ENCODE measurements at regions not wholly inside any gene's neighbourhood (a gene's known extent, or its start where the extent isn't known, plus 50 kb on each side); places are given as distances from the start of the nearest gene placed in this dataset.
"Not testable (repeated sequence)": the region's sequence is repeated elsewhere in the genome, so short reads cannot be mapped to it uniquely, and the experiment has no call there.

- DNase-seq (ENCODE audit: extremely low read depth in 1 of 2, low read depth in 1 of 2), result no peak
These were observed 88.5 kb upstream of the SH3BP4 start for GRCh38 chr2:234863043-234863934.

DNA sequence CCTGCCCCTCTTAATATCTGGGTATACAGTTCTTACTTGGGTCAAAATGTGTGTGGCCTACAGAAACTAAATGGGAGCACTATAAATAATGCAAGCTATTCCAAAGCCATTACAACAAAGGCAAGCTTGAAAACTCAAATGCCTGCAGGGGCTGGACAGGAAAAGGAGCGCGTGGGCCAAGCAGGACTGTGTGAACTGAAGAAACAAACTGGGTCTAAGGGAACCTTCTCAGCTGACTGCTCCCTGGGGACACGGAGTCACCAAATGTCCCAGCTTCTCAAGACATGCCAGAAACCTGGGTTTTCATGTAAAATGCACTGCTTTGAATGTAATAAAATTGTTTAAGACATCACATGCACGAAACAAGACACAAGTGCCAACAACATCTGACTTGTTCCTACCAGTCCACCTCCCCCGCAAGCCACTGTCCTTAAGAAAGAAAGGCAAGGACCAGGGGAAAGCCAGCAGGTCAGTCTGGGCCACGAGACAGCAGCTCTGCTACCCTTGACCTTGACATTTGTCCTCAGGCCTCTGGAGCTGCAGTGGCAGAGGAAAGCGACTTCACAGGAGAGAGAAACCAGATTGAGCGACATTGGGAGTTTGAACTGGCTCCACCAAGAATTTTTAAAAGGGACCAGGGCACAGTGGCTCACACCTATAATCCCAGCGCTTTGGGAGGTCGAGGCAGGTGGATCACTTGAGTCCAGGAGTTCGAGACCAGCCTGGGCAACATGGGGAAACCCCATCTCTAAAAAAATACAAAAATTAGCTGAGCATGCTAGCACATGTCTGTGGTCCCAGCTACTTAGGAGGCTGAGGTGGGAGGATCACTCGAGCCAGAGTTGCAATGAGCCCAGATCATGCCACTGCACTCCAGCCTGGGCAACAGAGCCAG is 89.7 kb upstream of the SH3BP4 start:
- no peak for DNase-seq (ENCODE audit: extremely low read depth in 1 of 2, low read depth in 1 of 2)

DNA sequence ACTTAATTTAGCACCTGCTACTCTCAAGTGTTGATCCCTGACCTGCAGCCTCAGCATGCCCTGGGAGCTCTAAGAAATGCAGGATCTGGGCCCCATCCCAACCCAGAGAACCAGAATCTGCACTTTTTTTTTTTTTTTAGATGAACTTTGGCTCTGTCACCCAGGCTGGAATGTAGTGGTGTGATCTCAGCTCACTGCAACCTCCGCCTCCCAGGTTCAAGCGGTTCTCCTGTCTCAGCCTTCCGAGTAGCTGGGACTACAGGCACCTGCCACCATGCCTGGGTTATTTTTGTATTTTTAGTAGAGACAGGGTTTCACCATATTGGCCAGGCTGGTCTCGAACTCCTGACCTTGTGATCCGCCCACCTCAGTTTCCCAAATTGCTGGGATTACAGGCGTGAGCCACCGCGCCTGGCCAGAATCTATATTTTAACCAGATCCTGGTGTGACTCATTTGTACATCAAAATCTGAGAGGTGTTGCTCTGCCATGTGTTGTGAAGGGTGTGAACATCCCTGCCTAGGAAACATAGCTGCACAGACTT is 92.4 kb upstream of the SH3BP4 start:
- not testable (repeated sequence) for DNase-seq (ENCODE audit: extremely low read depth in 1 of 2, low read depth in 1 of 2)

- no peak for DNase-seq (ENCODE audit: extremely low read depth in 1 of 2, low read depth in 1 of 2)
These were observed 93.0 kb upstream of the SH3BP4 start for GRCh38 chr2:234858790-234859329.

GRCh38 chr2:234858145-234858544 is 93.7 kb upstream of the SH3BP4 start:
- DNase-seq (ENCODE audit: extremely low read depth in 1 of 2, low read depth in 1 of 2), result no peak

DNA sequence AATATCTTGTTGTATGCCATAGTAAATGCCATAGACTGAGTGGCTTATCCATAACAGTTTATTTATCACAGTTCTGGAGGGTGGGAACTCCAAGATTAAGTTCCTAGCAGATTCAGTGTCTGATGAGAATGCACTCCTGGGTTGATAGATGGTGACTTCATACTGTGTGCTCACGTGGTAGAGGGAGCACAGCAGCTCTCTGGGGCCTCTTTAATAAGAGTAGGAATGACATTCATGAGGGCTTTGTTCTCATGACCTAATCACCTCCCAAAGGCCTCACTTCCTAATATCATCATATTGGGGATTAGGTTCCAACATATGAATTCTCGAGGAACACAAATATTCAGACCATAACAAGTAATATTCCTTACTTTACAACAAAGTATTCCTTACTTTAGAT is 98.1 kb upstream of the SH3BP4 start:
- no peak for DNase-seq (ENCODE audit: extremely low read depth in 1 of 2, low read depth in 1 of 2)

DNA sequence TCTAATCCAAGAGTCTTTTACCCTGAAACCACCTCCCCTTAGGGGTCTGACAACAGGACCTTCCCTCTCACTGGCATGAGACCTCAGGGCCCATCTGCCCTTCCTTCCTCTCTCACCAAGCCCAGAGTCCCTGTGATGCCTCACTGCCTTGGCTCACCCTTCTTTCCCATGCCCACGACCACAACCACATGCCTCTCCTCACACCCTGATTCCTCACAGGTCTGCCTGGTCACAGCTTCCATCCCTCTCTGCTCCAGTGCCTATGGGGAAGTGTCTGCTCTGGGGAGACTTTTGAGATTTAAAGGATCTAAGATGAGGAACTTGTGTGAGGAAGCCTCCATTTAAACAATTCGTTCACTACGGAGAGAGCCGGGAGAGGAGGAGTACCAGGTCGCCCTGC is 98.9 kb upstream of the SH3BP4 start:
- DNase-seq (ENCODE audit: extremely low read depth in 1 of 2, low read depth in 1 of 2), result no peak

DNA sequence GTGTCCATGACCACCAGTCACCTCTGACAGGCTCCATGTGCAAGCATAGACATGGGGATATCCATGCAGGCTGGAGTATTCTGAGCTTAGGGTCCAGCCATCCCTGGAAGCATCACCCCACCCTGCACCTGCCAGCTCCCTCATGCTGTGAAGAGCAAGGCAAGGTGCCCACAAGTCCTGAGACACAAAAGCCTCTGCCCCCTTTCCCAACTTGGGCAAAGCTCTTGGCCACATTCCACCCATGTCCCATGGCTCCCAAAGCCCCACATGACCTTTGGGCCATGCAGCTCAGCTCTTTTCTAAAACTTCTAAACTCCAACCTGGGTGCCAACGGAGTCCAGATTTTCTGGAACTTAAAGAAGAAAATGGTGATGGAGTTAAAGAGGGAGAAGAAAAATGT is 99.8 kb upstream of the SH3BP4 start:
- no peak for DNase-seq (ENCODE audit: extremely low read depth in 1 of 2, low read depth in 1 of 2)

- no peak for DNase-seq (ENCODE audit: extremely low read depth in 1 of 2, low read depth in 1 of 2)
These were observed 100.4 kb upstream of the SH3BP4 start for GRCh38 chr2:234851451-234851850.

DNA sequence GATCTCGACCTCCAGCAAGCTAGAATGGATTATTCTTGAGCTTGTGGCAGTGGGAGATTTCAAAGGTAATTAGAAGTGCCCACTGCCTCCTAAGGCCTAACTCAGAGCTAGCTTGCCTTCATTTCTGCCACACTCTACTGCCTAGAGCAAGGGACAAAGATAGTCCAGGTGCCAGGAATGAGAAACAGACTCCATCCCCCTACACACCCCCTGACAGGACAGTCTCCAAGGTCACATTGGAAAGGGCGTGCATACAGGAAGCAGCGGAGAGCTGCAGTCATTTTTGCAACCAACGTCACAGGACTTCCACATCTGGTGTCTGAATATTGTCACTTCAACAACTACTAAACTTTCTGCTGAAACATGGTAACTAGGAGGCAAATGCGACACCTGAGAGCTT is 101.0 kb upstream of the SH3BP4 start:
- DNase-seq (ENCODE audit: extremely low read depth in 1 of 2, low read depth in 1 of 2), result no peak

- DNase-seq (ENCODE audit: extremely low read depth in 1 of 2, low read depth in 1 of 2), result no peak
These were observed 102.1 kb upstream of the SH3BP4 start for GRCh38 chr2:234849678-234850077.

DNA sequence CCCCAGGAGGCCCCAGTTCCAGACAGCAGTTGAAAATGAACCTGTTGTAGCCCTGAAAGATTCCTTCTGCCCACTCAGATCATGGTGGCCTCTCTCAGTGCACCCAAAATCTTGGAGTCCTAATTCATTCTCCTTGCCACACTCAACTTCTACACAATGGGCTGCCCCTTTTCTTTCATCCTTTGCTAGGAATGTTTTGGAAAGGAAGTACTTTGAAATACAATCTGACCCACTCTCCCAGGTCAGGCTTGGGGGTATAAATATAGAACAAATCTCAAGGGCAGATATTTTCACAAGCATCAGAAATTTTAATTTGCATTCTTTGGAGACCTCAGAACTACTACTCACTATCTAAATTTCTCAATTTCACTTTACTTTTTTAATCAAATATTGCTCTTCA is 103.2 kb upstream of the SH3BP4 start:
- DNase-seq (ENCODE audit: extremely low read depth in 1 of 2, low read depth in 1 of 2), result no peak

- no peak for DNase-seq (ENCODE audit: extremely low read depth in 1 of 2, low read depth in 1 of 2)
These were observed 104.2 kb upstream of the SH3BP4 start for GRCh38 chr2:234847639-234848038.

- no peak for DNase-seq (ENCODE audit: extremely low read depth in 1 of 2, low read depth in 1 of 2)
These were observed 104.5 kb upstream of the SH3BP4 start for GRCh38 chr2:234847364-234847635.

GRCh38 chr2:234846599-234847363 is 105.0 kb upstream of the SH3BP4 start:
- no peak for DNase-seq (ENCODE audit: extremely low read depth in 1 of 2, low read depth in 1 of 2)

DNA sequence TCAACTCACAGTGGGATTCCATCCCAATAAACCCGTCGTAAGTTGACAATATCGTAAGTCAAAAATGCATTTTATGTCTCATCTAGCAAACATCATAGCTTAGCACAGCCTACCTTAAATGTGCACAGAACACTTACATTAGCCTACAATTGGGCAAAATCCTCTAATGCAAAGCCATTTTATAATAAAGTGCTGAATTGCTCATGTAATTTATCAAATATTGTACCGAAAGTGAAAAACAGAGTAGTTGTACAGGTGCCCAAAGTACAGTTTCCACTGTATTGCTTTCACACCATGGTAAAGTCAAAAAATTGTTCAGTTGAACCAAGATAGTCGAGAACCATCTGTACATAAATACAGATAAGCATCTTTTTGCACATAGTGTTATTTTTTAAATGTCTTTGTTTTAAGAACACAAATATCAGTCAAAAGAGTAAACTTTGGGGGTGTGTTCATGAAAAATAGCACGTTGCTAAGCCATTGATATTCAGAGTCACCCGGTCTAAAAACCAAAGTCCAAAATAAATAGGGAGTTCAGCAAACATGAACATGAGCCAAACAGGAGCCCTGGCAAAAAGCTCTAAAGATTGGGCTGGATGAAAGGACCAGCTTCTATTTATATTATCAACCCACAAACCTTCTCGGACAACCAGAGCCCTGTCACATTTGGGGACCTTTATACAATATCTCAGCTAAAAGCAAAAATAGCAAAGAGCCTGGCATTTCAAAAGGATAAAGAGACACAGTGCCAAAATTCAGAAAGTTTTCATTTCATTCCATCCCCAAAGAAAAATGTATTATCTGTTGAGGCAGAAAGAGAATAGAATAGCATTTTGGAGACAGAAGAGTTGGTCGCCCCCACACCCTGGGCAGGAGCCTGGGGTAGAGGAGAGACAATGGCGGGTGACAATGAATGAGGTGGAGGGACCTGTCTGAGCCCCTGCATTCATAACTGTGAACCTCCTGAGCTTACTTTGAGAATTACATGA is 105.9 kb upstream of the SH3BP4 start:
- no peak for DNase-seq (ENCODE audit: extremely low read depth in 1 of 2, low read depth in 1 of 2)

GRCh38 chr2:234843411-234843810 is 108.4 kb upstream of the SH3BP4 start:
- no peak for DNase-seq (ENCODE audit: extremely low read depth in 1 of 2, low read depth in 1 of 2)

- DNase-seq (ENCODE audit: extremely low read depth in 1 of 2, low read depth in 1 of 2), result no peak
These were observed 109.1 kb upstream of the SH3BP4 start for GRCh38 chr2:234842753-234843152.

DNA sequence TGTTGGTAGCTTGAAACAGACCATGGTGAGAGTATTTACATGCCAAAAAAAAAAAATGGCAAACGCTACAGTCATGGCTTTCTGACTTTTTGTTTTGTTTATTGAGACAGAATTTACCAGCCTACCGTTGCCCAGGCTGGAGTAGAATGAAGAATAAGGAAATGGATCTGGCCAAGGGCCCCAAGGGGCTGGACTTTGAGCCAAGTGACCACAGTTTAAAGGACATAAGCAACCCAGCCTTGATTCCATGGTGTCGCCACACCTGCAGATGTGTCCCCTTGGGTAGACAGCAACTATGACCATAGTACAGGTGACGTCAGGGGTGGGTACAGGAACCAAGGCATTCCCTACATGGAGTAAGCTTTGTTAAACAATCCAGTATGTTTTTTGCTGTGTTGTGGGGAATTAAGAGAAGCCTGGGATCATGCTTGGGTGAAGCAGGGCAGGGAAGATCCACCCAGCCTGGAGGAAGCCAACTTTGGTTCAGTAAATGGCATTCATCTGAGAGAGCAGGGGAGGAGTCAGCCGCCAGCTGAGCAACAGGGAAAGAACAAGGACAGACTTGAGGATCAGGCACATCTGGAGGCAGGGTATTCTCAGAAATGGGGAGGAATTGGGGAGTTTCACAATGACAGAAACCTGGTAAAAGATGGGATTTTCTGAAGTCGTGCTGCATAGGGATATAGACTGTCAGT is 110.3 kb upstream of the SH3BP4 start:
- DNase-seq (ENCODE audit: extremely low read depth in 1 of 2, low read depth in 1 of 2), result no peak

Measured in stimulated activated CD8-positive, alpha-beta memory T cell treated with anti-CD3 and anti-CD28 coated beads, Interleukin-7, amount 100 ng/mL, for 48 hours (primary cell).